ENCODE measurements at regions not wholly inside any gene's neighbourhood (a gene's known extent, or its start where the extent isn't known, plus 50 kb on each side); places are given as distances from the start of the nearest gene placed in this dataset. TPM values are rescaled to one million over a fixed set of nuclear protein-coding genes. Genes with fewer than 3 reads are reported as not detected.
A peak's percentile ranks its signal among the peaks of the same experiment; 100 is the strongest.
"Not testable (repeated sequence)": the region's sequence is repeated elsewhere in the genome, so short reads cannot be mapped to it uniquely, and the experiment has no call there.

GRCh38 chr15:20991253-20991652, 125.1 kb upstream of the POTEB2 start:
- H3K4me1 ChIP-seq (ENCODE audit: insufficient read depth, low read length); H3K4me3 Mint-ChIP-seq; H3K9me3 Mint-ChIP-seq; H3K9me3 ChIP-seq (ENCODE audit: control insufficient read depth in 1 of 2, low read length in 2 of 2); H3K4me1 Mint-ChIP-seq; H3K4me3 ChIP-seq (ENCODE audit: low read length in 2 of 2); H3K36me3 ChIP-seq (ENCODE audit: insufficient read depth, low read length); H3K27me3 Mint-ChIP-seq; H3K36me3 Mint-ChIP-seq; CTCF ChIA-PET (ENCODE audit: partially characterized antibody); POLR2A ChIA-PET (ENCODE audit: partially characterized antibody); intact Hi-C loops (cut with micrococcal nuclease); H3K27me3 ChIP-seq (ENCODE audit: insufficient read depth, low read length); H3K27ac ChIP-seq (ENCODE audit: low read depth, low read length); DNase-seq; H3K27ac Mint-ChIP-seq: not testable (repeated sequence)

GRCh38 chr15:20986775-20987174, 120.7 kb upstream of the POTEB2 start:
- H3K27me3 ChIP-seq (ENCODE audit: insufficient read depth, low read length); CTCF ChIA-PET (ENCODE audit: partially characterized antibody); H3K36me3 ChIP-seq (ENCODE audit: insufficient read depth, low read length); intact Hi-C loops (cut with micrococcal nuclease); H3K27ac Mint-ChIP-seq; H3K4me1 Mint-ChIP-seq; H3K27me3 Mint-ChIP-seq; H3K36me3 Mint-ChIP-seq; DNase-seq; H3K27ac ChIP-seq (ENCODE audit: low read depth, low read length); H3K4me1 ChIP-seq (ENCODE audit: insufficient read depth, low read length); H3K9me3 ChIP-seq (ENCODE audit: control insufficient read depth in 1 of 2, low read length in 2 of 2); H3K9me3 Mint-ChIP-seq; H3K4me3 ChIP-seq (ENCODE audit: low read length in 2 of 2); POLR2A ChIA-PET (ENCODE audit: partially characterized antibody); H3K4me3 Mint-ChIP-seq: not testable (repeated sequence)

DNA sequence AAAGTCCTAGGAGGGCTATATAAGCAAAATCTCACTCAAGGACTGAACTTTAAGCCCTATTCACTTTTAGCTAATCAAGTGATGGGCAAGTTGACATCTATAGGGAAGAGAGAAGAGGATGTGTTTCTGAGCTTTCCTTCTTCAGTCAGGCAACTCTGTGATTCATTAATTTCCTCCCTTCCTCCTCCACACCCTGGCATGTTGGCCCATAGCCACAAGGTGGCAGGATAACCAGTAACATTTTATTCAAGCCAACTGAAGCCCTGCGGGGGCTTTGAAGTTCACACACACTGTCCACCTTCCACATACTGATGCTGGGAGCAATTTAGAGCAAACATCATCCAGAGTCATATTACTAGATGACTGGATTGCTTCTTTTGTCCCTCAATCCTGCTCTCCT, 111.9 kb upstream of the POTEB2 start:
- intact Hi-C loops (cut with micrococcal nuclease); CTCF ChIA-PET (ENCODE audit: partially characterized antibody); H3K36me3 Mint-ChIP-seq; H3K4me3 Mint-ChIP-seq; H3K27me3 ChIP-seq (ENCODE audit: insufficient read depth, low read length); H3K4me1 Mint-ChIP-seq; H3K9me3 Mint-ChIP-seq; H3K4me3 ChIP-seq (ENCODE audit: low read length in 2 of 2); H3K4me1 ChIP-seq (ENCODE audit: insufficient read depth, low read length); H3K27ac Mint-ChIP-seq; DNase-seq; H3K27ac ChIP-seq (ENCODE audit: low read depth, low read length); POLR2A ChIA-PET (ENCODE audit: partially characterized antibody); H3K9me3 ChIP-seq (ENCODE audit: control insufficient read depth in 1 of 2, low read length in 2 of 2); H3K36me3 ChIP-seq (ENCODE audit: insufficient read depth, low read length); H3K27me3 Mint-ChIP-seq: not testable (repeated sequence)

DNA sequence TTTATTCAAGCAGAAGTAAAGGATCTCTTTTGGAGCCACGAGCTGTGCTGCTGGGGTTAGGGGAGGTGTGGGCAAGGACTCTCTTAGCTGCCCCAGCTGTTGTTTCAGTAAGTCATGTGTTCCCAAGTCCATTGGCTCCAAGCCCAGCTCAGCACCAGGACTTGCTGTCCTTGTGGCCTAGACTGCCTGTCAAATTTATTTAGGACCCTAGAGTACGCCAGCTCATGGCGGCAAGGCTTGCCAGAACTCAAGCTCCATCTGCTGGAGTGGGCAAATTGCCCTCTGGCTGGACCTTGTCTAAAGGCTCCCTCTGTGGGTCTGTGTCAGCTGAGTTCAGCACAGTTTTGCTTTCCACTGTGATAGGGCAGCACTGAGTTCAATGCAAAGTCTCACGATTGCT, 106.6 kb upstream of the POTEB2 start:
- H3K4me3 Mint-ChIP-seq; DNase-seq; H3K9me3 ChIP-seq (ENCODE audit: control insufficient read depth in 1 of 2, low read length in 2 of 2); POLR2A ChIA-PET (ENCODE audit: partially characterized antibody); H3K4me3 ChIP-seq (ENCODE audit: low read length in 2 of 2); H3K27me3 ChIP-seq (ENCODE audit: insufficient read depth, low read length); H3K36me3 ChIP-seq (ENCODE audit: insufficient read depth, low read length); H3K4me1 ChIP-seq (ENCODE audit: insufficient read depth, low read length); H3K4me1 Mint-ChIP-seq; intact Hi-C loops (cut with micrococcal nuclease); H3K36me3 Mint-ChIP-seq; H3K27ac Mint-ChIP-seq; H3K27ac ChIP-seq (ENCODE audit: low read depth, low read length); H3K27me3 Mint-ChIP-seq; H3K9me3 Mint-ChIP-seq; CTCF ChIA-PET (ENCODE audit: partially characterized antibody): not testable (repeated sequence)

GRCh38 chr15:20959299-20959698, 93.2 kb upstream of the POTEB2 start:
- Mint-ChIP-seq H3K4me3 (peak overlapping the region in 3 of 8 donors; percentile 64 to 70 (median 67)), H3K27ac (peak overlapping the region in 1 of 7 donors; percentile 46)
- H3K27me3 ChIP-seq (ENCODE audit: insufficient read depth, low read length); H3K9me3 Mint-ChIP-seq; H3K4me1 ChIP-seq (ENCODE audit: insufficient read depth, low read length); POLR2A ChIA-PET (ENCODE audit: partially characterized antibody); H3K4me3 ChIP-seq (ENCODE audit: low read length in 2 of 2); intact Hi-C loops (cut with micrococcal nuclease); H3K27ac ChIP-seq (ENCODE audit: low read depth, low read length); H3K9me3 ChIP-seq (ENCODE audit: control insufficient read depth in 1 of 2, low read length in 2 of 2); H3K4me1 Mint-ChIP-seq; H3K27me3 Mint-ChIP-seq; CTCF ChIA-PET (ENCODE audit: partially characterized antibody); H3K36me3 ChIP-seq (ENCODE audit: insufficient read depth, low read length); H3K36me3 Mint-ChIP-seq; DNase-seq: not testable (repeated sequence)

DNA sequence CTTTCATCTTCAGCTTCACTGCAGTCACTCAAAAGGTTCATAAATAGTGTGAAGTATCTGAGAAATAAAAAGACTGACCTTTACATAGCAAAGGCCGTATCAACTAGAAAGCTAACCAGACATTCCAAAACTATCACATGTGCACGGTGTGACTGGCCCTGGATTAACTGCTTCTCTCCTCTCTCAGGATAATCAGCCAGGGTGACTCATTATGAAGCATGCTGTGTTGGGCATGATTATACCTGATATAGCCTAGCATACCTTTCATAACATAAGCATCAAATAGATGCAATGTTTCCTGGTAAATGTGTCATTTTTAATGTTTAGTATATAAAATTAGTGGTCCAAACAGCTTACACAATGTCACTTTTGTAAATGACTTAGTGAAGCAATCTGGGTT, 63.2 kb upstream of the POTEB2 start:
- H3K4me1 Mint-ChIP-seq, result not testable (repeated sequence)

More for the DNA sequence above, 63.2 kb upstream of the POTEB2 start:
- CTCF ChIA-PET (ENCODE audit: partially characterized antibody); H3K27me3 Mint-ChIP-seq; H3K4me1 ChIP-seq (ENCODE audit: insufficient read depth, low read length); H3K9me3 Mint-ChIP-seq; H3K4me3 ChIP-seq (ENCODE audit: low read length in 2 of 2); H3K36me3 Mint-ChIP-seq; H3K9me3 ChIP-seq (ENCODE audit: control insufficient read depth in 1 of 2, low read length in 2 of 2); DNase-seq; POLR2A ChIA-PET (ENCODE audit: partially characterized antibody); H3K36me3 ChIP-seq (ENCODE audit: insufficient read depth, low read length); H3K27ac ChIP-seq (ENCODE audit: low read depth, low read length); H3K4me3 Mint-ChIP-seq; H3K27ac Mint-ChIP-seq; H3K27me3 ChIP-seq (ENCODE audit: insufficient read depth, low read length); intact Hi-C loops (cut with micrococcal nuclease): not testable (repeated sequence)

Small RNAs in the stretch of these regions (microRNA-seq; reads per million reads assigned to microRNA genes)
- not detected for gene MIR5701-1 (ENCODE audit: borderline microRNAs expressed, borderline number of aligned reads, borderline replicate concordance)

Data from CD4-positive, alpha-beta memory T cell (primary cell).